ENCODE measurements at regions not wholly inside any gene's neighbourhood (a gene's known extent, or its start where the extent isn't known, plus 50 kb on each side); places are given as distances from the start of the nearest gene placed in this dataset.

DNA sequence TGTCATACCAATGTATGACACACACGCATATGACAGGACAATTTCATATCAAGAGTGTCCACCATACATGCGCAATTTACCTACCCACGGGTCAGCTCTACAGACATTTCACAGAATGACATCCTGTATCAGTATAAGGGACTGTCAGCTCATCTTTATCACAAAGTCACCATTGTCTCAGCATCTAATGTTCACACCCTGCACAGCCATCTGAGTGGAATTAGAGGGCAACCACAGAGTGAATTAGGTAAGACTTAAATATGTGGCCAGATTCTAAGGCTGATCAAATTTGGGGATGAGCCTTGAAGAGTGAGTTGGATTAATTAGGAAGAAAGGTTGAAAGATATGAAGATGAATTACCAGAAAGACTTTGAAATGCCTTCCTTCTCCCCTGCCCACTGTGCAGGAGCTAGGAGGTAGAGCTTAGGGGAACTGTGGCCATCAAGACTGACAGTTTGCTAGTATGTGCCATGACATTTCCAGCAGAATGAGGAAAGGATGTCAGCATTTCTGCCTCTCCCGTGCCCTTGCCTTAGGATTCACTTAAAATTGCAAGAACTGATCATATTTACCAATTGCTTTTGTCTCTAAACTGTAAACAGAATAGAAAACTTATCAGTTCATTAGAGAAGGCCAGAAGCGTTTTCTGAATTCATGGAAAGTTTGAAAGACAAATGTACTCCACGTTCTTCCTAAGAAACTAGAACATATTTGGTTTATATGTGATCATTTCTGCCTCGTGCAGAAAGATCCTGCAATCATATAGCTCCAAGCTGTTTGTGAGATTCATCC lies 121.1 kb downstream of the DDX1 start:
- Mint-ChIP-seq H3K27ac (no peak overlapping the region), H3K9me3 (no peaks in the 10 kb centered on the region), H3K4me3 (no peak overlapping the region), H3K36me3 (ENCODE audit: low read depth) (no peaks in the 10 kb centered on the region), H3K27me3 (no peaks in the 10 kb centered on the region), H3K4me1 (ENCODE audit: low read depth) (no peaks in the 10 kb centered on the region)
- no peak overlapping the region for H3K27ac ChIP-seq (ENCODE audit: low read depth in 1 of 2, low read length in 2 of 2)
- CTCF ChIA-PET: no interaction called here
- POLR2A ChIA-PET: no interaction called here
- TF ChIP-seq, protein P1, sequence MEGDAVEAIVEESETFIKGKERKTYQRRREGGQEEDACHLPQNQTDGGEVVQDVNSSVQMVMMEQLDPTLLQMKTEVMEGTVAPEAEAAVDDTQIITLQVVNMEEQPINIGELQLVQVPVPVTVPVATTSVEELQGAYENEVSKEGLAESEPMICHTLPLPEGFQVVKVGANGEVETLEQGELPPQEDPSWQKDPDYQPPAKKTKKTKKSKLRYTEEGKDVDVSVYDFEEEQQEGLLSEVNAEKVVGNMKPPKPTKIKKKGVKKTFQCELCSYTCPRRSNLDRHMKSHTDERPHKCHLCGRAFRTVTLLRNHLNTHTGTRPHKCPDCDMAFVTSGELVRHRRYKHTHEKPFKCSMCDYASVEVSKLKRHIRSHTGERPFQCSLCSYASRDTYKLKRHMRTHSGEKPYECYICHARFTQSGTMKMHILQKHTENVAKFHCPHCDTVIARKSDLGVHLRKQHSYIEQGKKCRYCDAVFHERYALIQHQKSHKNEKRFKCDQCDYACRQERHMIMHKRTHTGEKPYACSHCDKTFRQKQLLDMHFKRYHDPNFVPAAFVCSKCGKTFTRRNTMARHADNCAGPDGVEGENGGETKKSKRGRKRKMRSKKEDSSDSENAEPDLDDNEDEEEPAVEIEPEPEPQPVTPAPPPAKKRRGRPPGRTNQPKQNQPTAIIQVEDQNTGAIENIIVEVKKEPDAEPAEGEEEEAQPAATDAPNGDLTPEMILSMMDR (IDR thresholded peaks at IDR 0.05): no peak
- ATAC-seq (ENCODE audit: poor library complexity): no peak
- H3K9me3 ChIP-seq (ENCODE audit: control insufficient read depth in 1 of 2, insufficient read depth in 1 of 2, low read length in 2 of 2): peaks cover 0 to 6% of the 10 kb centered on the region in 2 experiments
- no peak for DNase-seq
- no peaks in the 10 kb centered on the region for H3K4me1 ChIP-seq (ENCODE audit: insufficient read depth, low read length)
- intact Hi-C loops (cut with DNase I, micrococcal nuclease): no loop called here
- H3K36me3 ChIP-seq (ENCODE audit: insufficient read depth, low read length): no peaks in the 10 kb centered on the region
- no peak overlapping the region for H3K4me3 ChIP-seq (ENCODE audit: low read length)
- H3K27me3 ChIP-seq (ENCODE audit: control insufficient read depth in 1 of 2, insufficient read depth in 2 of 2, low read length in 2 of 2): no peaks in the 10 kb centered on the region

DNA sequence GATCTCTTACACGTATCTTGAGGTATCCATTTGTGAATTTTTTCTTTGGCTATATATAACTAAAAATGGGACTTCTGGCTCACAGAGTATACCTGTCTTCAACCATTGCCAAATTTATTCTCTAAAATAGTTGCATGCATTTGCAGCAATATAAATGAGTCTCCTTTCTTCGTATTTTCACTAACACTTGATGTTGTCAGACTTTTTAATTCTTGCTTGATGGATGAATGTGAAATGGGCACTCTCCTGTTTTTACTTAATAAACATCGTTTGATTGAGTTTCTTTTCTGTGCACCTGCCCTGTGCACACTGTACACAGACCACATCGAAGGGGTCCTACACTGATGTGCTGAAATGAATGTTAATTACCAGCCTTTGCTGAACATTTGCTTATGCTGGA lies 121.8 kb downstream of the DDX1 start:
- ATAC-seq (ENCODE audit: poor library complexity) (no peak), DNase-seq (no peak)
- Histone ChIP-seq H3K4me1 (ENCODE audit: insufficient read depth, low read length) (no peaks in the 10 kb centered on the region), H3K27me3 (ENCODE audit: control insufficient read depth in 1 of 2, insufficient read depth in 2 of 2, low read length in 2 of 2) (no peaks in the 10 kb centered on the region), H3K27ac (ENCODE audit: low read depth in 1 of 2, low read length in 2 of 2) (no peak overlapping the region), H3K9me3 (ENCODE audit: control insufficient read depth in 1 of 2, insufficient read depth in 1 of 2, low read length in 2 of 2) (peaks cover 0 to 6% of the 10 kb centered on the region in 2 experiments), H3K36me3 (ENCODE audit: insufficient read depth, low read length) (no peaks in the 10 kb centered on the region), H3K4me3 (ENCODE audit: low read length) (no peak overlapping the region)
- Mint-ChIP-seq H3K4me3 (no peak overlapping the region), H3K27ac (no peak overlapping the region), H3K9me3 (no peaks in the 10 kb centered on the region), H3K36me3 (ENCODE audit: low read depth) (no peaks in the 10 kb centered on the region), H3K4me1 (ENCODE audit: low read depth) (no peaks in the 10 kb centered on the region), H3K27me3 (no peaks in the 10 kb centered on the region)
- TF ChIP-seq, protein P1 (IDR thresholded peaks at IDR 0.05): no peak
- intact Hi-C loops (cut with DNase I, micrococcal nuclease): no loop called here
- CTCF ChIA-PET: no interaction called here
- POLR2A ChIA-PET: no interaction called here

DNA sequence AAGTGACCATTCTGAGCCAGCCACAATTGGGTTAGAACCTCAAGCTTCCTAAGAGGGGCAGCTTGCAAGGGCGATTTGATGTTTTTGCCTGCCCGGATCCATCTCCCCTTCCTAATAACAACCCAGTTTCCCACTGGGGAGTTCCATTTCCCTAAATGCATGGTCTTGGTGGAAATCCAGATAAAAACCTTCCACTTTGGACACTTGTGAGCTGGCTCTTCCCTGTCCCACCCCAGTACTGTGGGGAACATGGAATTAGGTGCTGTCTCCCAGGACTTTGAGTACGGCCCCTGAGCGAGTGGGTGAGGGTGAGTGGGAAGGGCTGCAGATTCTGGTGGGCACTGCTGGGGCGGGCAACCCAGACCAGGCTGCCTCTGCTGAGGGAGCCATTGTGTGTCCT lies 122.3 kb downstream of the DDX1 start:
- Mint-ChIP-seq H3K4me1 (ENCODE audit: low read depth) (no peaks in the 10 kb centered on the region), H3K4me3 (no peak overlapping the region)
- intact Hi-C loops (cut with DNase I, micrococcal nuclease): no loop called here

More for the DNA sequence above, 122.3 kb downstream of the DDX1 start:
- ATAC-seq (ENCODE audit: poor library complexity) (no peak), DNase-seq (no peak)
- TF ChIP-seq, protein P1 (IDR thresholded peaks at IDR 0.05): no peak
- no peaks in the 10 kb centered on the region for H3K27me3 Mint-ChIP-seq
- no peak overlapping the region for H3K27ac Mint-ChIP-seq
- no peaks in the 10 kb centered on the region for H3K9me3 Mint-ChIP-seq
- no peaks in the 10 kb centered on the region for H3K36me3 Mint-ChIP-seq (ENCODE audit: low read depth)
- Histone ChIP-seq H3K4me3 (ENCODE audit: low read length) (no peak overlapping the region), H3K27ac (ENCODE audit: low read depth in 1 of 2, low read length in 2 of 2) (no peak overlapping the region), H3K9me3 (ENCODE audit: control insufficient read depth in 1 of 2, insufficient read depth in 1 of 2, low read length in 2 of 2) (peaks cover 0 to 6% of the 10 kb centered on the region in 2 experiments), H3K36me3 (ENCODE audit: insufficient read depth, low read length) (no peaks in the 10 kb centered on the region), H3K27me3 (ENCODE audit: control insufficient read depth in 1 of 2, insufficient read depth in 2 of 2, low read length in 2 of 2) (no peaks in the 10 kb centered on the region), H3K4me1 (ENCODE audit: insufficient read depth, low read length) (no peaks in the 10 kb centered on the region)
- CTCF ChIA-PET: no interaction called here
- POLR2A ChIA-PET: no interaction called here
